NCI-H526 treated with DMSO at 0.1 percent for 48 hours (cell line): ENCODE measurements at regions not wholly inside any gene's neighbourhood (a gene's known extent, or its start where the extent isn't known, plus 50 kb on each side); places are given as distances from the start of the nearest gene placed in this dataset.

Experiments used
- DNase-seq: peaks from one replicate; lab custom pipeline; 2025; lab: John Stamatoyannopoulos, UW

DNA sequence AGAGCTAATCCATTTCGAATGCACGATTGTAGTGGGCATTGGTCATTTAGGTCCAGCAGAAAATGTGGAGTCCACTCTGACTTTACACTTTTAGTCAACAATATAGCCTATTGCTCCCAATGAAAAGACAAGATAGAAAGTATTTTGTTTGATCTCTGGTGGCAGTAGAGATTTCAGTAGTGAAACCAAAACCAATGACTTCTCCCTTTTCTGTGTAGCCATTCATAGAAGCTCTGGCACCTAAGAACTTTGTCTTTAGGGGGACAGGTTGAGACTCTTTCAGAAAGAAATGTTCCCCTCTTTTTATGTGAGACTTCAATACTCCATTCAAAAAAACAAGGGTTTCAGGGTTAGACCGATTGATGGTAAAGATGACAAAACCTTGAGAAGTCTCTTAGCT is 510.8 kb upstream of the POU3F2 start:
- no peak for DNase-seq

DNA sequence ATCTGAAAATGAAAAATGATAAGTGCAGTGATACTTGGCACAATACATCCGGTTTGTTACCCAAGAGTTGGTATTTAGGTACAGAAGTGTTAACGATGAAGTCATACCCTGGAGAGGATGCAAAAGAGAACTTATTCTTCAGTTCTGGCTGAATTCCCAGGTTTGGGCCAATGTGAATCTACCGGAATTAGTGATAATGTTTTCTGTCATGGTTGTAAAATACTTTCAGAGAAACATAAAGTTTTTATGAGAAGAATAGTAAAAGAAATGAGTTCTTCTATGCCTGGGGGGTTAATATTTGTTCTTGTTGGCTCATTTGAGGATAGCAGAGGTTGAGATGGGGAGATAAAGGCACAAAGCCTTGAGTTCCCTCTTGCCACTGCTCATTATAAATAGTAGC is 509.9 kb upstream of the POU3F2 start:
- DNase-seq, result no peak

DNA sequence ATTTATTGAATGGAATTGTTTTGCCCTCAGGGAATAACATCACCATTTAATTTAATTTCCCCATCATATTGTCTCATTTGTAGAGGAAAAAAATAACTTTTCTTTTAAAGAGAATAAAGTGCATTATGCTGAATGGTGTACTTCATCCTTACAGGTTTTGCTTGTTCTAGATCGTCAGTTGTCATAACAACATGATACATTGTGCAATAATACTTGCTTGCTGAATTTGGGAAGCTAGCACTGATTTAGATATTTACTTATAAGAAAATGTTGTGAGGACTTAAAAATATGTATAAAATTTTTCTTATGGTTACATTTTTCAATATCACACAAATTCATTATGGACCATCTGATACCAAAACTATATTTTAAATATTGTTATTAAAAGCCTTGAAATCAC is 509.0 kb upstream of the POU3F2 start:
- DNase-seq, result no peak

DNA sequence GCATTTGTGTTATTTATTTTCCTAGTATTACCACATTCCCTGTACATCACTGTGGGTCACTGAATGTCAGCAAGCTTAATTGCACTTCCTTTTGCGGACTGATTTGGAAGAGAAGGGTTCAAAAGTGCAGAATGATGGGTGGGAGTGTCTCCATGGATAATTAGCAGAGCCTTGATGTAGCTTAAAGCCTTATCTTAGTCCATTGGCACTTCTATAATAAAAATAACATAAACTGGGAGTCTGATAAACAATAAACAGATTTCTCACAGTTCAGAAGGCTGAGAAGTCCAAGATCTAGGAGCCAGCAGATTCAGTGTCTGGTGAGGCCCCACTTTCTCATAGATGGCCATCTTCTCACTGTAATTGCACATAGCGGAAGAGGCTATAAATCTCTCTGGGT is 501.1 kb upstream of the POU3F2 start:
- DNase-seq, result no peak

DNA sequence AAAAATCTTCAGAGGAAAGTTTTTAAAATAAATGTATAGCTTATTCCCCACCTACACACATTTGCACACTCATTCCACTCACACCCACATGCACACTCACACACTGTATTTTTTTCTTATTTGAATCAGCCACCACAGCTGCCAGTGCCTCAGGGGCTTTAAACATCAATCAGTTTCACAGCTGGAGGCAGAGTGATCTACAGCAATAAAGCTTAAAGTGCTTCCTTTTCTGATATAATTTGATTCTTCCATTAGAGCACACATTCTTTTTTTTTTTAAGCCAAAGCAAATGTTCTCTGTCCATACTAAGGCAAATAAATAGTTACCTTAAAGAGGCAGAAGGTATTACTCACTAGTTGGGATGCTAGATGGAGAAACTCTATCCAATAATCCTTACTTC is 498.8 kb upstream of the POU3F2 start:
- DNase-seq, result no peak

DNA sequence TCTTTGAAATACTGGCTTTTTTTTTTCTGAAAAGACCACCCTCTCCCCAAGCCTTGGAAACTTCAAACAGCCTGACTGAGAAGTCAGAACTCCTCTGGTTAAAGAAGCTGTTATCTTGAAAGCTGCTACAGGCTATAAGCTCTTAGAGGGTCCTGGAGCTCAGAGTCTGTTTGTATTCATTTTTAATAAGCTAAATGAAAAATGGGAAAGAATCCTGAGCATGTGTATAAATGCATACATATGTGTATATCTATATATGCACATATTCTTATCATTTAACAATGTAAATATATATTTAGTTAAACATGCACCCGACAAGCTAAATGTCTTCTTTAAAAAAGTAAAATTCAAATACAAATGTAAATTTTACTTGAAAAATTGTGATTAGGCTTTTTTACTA is 494.9 kb upstream of the POU3F2 start:
- no peak for DNase-seq

DNA sequence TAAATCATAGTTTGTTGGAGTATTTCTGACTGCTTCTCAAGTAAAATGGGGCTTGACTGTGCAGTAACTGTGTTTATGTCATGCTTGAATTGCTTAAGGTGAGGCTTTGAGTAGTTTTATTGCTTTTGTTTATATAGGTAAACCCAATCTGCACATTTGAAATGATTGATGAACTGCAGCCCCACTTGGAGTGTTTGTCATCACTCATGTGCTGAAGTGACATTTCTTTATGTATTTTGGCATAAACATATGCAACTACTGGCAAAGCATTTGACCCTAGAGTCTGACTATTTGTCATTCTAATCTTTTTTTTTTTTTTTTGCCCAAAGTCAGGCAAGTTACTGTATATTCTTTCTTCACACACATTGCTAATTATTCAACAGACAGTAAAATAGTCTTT is 491.4 kb upstream of the POU3F2 start:
- DNase-seq, result peak; percentile 41

DNA sequence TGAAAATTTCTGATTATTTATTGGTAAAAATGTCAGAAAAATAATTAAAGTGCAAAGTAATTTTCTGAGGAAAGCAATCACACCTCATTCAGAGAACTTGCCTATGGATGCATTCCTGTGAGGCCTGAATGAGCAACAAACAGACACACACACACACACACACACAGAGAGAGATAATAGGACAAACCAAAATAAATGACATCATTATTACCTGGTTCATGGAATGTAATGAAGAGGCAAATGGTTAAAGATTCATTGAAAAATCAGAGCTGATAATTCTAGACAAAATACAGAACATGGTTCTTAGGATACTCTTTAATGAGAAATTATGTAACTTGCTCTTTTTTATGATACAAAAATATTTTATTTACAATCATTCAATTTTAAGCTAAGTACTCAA is 490.6 kb upstream of the POU3F2 start:
- no peak for DNase-seq

DNA sequence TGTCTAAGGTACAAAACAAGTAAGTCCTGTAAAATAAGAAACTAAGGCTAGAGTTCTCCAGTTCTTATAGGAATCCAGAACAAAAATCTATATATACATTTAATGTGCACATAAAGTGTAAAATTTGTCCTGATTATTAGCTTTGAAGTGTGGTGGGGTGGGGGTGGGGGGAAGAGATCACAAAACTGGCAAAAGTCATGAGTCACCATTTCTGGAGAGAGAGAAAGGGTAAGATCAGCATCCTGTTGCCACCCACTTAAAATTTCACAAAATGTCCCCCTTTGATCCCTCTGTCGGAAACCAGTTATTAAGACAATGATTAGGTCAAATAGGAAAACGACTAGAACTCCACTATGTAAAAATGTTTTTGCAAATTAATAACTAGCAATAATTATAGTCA is 482.0 kb upstream of the POU3F2 start:
- no peak for DNase-seq

DNA sequence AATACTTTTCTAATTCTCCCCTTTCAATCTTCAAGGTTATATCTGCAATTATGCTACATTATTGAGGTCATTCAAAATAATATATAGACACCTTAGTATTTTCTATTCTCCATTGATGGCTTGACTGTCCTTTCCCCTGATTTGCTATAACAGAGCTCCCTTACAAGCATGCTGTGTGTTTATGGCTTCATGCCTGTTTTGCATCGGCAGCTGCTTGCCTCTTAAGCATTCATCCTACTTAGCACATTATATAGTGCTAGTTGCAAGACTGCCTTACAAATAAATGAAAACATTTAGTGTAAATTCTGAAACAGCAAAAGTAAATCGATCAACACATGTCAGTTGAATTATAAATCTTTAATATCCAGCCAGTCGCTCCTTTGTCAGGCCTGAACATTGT is 476.2 kb upstream of the POU3F2 start:
- DNase-seq, result peak; percentile 62

DNA sequence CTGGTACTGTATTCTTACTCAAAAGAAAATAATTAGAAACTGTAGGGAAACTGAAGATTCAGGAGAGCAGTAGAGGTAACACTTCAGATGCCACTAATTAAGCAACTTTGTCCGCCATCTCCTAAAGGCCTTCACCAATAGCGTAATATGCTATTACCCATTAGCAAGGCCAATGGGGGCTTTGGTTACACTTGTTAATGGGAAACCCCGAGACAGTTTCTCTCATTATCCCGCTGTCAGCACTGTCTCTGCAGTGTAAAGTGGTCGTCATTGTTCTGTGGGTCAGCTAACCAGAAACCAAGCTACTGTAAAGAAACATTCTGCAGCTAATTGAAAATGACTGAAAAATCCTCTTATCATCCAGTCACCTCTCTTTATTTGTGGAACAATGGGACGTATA is 468.0 kb upstream of the POU3F2 start:
- DNase-seq, result no peak

DNA sequence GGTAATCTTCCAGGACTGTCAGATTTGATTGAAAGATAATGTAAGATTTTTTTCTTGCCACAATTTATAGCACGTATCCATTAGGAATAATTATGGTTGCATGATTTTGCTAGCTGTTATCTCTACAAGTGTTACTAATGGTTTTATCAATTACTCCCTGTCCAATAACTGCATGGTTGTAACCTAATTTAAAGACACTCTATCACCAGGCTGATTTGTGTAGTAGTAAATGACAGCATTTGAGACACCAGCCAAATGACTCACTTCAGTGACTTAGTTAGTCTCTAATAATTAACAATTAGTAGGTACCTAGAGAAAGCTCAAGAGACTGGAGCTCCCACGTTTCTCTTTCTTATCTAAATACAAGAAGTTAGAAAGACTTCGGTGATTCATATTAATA is 453.8 kb upstream of the POU3F2 start:
- no peak for DNase-seq

DNA sequence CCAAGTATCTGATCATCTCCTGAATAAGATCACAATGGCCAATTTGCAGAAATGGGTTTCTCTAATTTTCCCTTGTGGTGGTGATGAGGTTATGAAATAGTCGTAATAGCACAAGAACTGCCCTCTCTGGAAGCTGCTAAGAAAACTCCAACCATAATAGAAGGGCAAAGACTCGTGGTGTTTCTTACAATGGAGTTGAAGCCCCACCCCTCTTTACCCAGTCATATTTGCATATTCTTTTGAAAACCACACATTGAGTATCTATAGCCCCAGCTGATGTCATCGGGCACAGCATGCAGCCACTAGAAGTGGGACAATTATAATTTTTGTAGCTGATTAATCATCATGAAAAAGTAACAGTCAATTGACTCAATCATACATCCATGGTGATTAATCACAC is 452.1 kb upstream of the POU3F2 start:
- DNase-seq, result no peak

DNA sequence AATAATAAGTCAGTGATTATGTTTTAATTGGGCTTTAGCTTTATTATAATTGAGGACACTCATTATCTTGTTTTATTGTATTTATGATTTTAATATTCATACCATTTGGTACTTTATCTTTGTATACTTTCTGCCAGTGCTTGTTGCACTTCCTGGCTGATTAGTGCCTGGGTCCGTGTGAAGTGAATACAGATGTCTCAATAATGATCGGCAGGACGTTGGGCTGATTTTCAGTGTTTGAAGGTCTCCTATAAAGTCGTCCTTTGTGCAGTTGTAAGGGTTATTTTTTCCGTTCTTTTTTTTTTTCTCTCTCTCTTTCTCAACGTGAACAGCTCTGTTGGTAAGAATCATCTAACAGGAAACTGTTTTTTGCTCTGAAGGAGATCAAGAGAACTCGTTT is 450.0 kb upstream of the POU3F2 start:
- no peak for DNase-seq

DNA sequence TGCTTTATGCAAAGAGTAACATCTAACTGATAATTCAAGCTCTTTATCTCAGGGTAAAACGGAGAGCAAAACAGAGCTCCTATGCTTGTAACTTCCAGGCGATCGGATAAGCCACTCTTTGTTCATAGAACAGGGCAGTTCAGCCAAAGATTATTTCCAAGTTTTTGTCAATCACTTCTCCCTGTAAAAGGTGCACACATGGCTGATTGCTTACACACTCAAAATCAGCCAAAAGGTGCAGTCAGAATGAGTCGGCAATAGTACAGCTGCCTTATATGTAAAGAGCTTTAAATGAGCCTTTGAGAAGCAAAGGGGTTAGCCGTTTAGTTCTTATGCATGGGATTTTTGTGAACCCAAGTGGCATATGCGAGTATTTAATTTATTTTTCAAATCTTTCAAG is 449.6 kb upstream of the POU3F2 start:
- DNase-seq, result no peak

DNA sequence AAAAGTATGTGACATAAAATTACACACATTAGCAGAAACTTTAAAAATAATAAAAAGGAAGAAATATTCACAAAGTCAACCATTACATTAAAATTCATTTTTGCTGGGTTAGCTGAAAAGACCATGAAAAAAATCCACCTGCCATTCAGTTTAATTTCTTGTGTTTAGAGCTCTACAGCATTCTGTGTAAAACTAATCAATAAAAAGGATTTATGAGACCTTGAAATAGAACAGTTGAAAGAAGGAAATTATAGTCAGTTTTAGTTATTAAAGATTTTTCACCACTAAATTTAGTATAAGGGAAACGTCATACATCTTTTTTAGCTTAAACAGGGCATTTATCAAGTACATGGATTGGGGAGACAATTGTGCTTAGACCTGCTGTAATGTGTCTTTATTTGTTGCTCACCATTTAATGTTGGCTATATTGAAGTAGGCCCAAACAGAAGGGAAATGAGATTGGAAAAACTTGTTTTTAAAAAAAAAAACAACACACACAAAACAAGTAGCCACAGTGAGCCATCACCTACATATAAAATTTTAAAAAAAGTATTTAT is 438.7 kb upstream of the POU3F2 start:
- DNase-seq, result no peak

DNA sequence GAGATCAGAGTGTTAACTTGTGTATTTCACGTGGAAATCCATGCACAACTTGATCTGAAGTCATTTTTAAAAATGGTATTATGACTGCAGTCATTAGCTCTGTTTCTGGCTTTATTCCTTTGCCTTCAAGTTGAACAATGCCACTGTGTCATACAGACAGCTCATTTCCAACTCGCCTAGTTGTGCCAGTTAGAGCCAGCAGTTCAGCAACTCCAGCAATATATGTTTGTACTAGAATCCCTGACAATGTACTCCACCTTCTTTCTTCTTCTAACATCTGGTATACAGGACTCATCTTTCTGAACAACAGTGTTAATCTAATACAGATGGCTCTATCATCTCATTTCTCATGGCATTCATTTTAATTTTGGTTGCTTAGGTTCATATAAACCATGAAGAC is 418.3 kb upstream of the POU3F2 start:
- DNase-seq, result peak; percentile 46

DNA sequence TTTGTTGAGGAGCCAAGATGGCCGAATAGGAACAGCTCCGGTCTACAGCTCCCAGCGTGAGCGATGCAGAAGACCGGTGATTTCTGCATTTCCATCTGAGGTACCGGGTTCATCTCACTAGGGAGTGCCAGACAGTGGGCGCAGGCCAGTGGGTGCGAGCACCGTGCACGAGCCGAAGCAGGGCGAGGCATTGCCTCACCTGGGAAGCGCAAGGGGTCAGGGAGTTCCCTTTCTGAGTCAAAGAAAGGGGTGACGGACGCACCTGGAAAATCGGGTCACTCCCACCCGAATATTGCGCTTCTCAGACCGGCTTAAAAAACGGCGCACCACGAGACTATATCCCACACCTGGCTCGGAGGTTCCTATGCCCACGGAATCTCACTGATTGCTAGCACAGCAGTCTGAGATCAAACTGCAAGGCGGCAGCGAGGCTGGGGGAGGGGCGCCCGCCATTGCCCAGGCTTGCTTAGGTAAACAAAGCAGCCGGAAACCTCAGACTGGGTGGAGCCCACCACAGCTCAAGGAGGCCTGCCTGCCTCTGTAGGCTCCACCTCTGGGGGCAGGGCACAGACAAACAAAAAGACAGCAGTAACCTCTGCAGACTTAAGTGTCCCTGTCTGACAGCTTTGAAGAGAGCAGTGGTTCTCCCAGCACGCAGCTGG is 417.7 kb upstream of the POU3F2 start:
- DNase-seq, result peak; percentile 16

DNA sequence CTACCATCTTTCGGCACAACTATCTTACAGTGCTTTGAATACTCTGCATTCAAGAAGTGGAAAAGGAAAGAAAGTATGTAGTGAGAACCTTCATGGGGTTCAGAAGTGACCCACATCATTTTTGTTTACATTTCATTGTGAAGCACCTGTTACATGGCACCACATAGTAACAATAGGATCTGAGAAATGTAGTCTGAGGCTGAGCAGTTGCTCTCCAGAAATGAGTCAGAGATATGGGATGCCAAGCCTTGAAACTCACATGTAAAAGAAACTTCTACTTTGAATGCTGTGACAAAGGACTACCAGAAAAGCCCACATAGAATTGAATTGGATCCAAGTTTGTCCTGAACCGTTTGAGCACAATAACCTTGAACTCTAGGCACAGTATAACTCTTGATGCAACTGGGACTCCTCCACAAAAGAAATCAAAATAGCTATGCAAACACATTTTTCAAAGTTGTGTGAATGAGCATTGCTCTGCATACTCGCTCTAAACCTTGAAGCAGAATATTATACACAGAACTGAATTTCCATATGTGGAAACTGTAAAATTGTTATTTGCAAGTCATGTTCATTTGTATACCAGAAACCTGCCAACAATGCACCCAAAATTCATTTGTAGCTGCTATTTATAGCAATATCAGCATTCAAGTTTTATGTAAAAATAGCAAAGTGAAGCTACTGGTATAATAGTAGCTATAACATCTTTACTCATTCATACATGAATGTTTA is 400.9 kb upstream of the POU3F2 start:
- DNase-seq, result no peak

DNA sequence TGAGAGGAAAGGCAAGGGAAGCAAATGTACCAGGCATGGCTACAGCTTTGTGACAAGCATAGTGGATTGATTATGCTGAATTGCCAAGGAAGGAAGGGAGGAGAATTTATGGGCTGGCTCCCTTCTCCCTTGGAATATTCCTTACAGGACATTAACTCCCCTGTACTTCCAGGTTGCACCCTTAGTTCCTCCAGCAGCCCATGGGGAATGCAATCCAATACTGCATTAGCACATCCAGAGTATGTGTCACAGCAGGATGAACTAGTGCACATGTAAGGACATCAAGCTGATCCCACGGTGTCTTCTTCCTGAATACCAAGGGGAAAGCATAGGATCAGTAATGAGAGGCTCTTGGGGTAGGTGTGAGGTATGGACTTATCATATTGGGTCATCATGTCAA is 390.7 kb upstream of the POU3F2 start:
- DNase-seq, result no peak

DNA sequence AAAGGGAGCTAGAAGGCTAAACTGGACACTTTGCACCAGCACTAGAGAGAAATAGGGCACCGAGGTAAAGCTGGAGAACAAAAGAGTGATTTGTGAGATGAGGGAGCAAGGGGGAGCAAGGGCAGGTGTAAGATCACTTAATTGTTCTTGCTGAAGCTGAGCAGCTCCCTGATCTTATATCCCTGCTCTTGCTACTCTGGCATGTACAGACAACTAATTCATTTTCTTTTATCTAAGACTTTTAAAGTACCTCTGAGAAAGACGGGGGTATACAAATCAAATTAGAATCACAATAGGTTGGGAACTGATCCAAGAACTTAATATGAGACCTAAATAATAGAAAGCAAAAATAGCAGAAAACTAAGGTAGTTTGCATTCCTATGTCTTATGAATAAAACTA is 381.7 kb upstream of the POU3F2 start:
- no peak for DNase-seq

DNA sequence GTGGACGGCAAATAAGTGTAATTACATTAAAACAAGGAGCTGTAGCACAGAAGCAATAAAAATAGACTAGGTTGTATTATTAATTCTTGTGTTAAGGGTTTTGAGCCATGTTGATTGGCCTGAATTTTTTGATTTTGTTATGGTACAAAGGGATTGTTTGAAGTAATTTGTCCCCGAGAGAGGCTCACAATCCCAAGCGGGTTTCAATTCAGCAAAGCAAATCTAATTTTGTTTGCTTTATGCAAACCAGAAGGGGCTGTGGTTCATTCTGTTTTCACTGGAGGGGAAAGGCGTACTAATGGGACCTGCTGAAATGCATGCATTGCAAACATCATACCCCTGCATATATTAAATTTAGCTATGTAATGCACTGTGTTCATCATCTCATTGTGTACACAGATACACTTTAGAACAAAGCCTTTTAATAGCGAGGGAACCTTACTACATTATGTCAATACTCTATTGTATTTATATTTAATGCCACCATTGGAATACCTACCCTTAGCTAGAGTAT is 379.5 kb upstream of the POU3F2 start:
- DNase-seq, result peak; percentile 89

DNA sequence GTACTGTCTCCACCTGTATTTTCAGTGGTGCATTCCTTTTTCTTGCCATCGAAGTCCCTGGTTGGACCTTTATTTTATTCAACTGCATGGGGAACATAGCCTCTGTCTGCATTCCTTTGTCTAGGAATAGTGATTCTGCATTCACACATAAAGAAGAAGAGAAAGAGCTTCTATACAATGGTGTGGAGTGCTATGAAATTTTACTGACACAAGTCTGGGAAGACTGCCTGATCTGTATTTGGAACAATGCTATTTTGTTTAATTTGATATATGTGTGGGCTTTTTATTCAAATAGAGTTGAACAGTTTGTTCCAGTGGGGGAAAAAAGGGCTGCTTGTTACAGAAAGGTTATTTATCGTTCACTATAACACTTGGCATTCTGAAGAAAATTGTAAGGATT is 375.7 kb upstream of the POU3F2 start:
- DNase-seq, result no peak
